D341Med (cell line): ENCODE measurements at regions not wholly inside any gene's neighbourhood (a gene's known extent, or its start where the extent isn't known, plus 50 kb on each side); places are given as distances from the start of the nearest gene placed in this dataset.

Experiments used
- DNase-seq: peaks from one replicate; pipeline ENCODE4 v3.0.0; 2012; ENCODE audit warnings: low spot score

GRCh38 chr2:23077596-23077995, 307.4 kb upstream of the KLHL29 start:
- DNase-seq = no peak

GRCh38 chr2:23078784-23079434, 306.1 kb upstream of the KLHL29 start:
- no peak for DNase-seq

- no peak for DNase-seq
Measured at GRCh38 chr2:23083966-23084365, 301.0 kb upstream of the KLHL29 start.

- no peak for DNase-seq
Measured at GRCh38 chr2:23091019-23091418, 294.0 kb upstream of the KLHL29 start.

- no peak for DNase-seq
Measured at GRCh38 chr2:23091900-23092299, 293.1 kb upstream of the KLHL29 start.

- DNase-seq = no peak
Measured at GRCh38 chr2:23092831-23093230, 292.1 kb upstream of the KLHL29 start.

- DNase-seq = no peak
Measured at GRCh38 chr2:23093513-23093912, 291.5 kb upstream of the KLHL29 start.

- DNase-seq = no peak
Measured at GRCh38 chr2:23096906-23097602, 287.9 kb upstream of the KLHL29 start.

GRCh38 chr2:23100406-23100805, 284.6 kb upstream of the KLHL29 start:
- DNase-seq = no peak

GRCh38 chr2:23106242-23106785, 278.7 kb upstream of the KLHL29 start:
- no peak for DNase-seq

GRCh38 chr2:23107327-23107941, 277.5 kb upstream of the KLHL29 start:
- no peak for DNase-seq

GRCh38 chr2:23111263-23111662, 273.7 kb upstream of the KLHL29 start:
- DNase-seq = no peak

GRCh38 chr2:23112517-23112916, 272.5 kb upstream of the KLHL29 start:
- no peak for DNase-seq

- no peak for DNase-seq
Measured at GRCh38 chr2:23114299-23114698, 270.7 kb upstream of the KLHL29 start.

GRCh38 chr2:23118313-23118712, 266.7 kb upstream of the KLHL29 start:
- DNase-seq = no peak

- DNase-seq = no peak
Measured at GRCh38 chr2:23118894-23119293, 266.1 kb upstream of the KLHL29 start.

GRCh38 chr2:23120161-23120560, 264.8 kb upstream of the KLHL29 start:
- DNase-seq = no peak

GRCh38 chr2:23121968-23122648, 262.9 kb upstream of the KLHL29 start:
- DNase-seq = no peak

- DNase-seq = no peak
Measured at GRCh38 chr2:23122681-23123215, 262.2 kb upstream of the KLHL29 start.

- DNase-seq = no peak
Measured at GRCh38 chr2:23123686-23124085, 261.3 kb upstream of the KLHL29 start.

- DNase-seq = no peak
Measured at GRCh38 chr2:23124214-23124750, 260.7 kb upstream of the KLHL29 start.

- DNase-seq = no peak
Measured at GRCh38 chr2:23127465-23127864, 257.5 kb upstream of the KLHL29 start.
